NCI-H446 treated with DMSO at 0.1 percent for 48 hours (cell line): ENCODE measurements at regions not wholly inside any gene's neighbourhood (a gene's known extent, or its start where the extent isn't known, plus 50 kb on each side); places are given as distances from the start of the nearest gene placed in this dataset.
"Not testable (repeated sequence)": the region's sequence is repeated elsewhere in the genome, so short reads cannot be mapped to it uniquely, and the experiment has no call there.

Experiments used
- DNase-seq: peaks from one replicate; lab custom pipeline; 2025; lab: John Stamatoyannopoulos, UW

GRCh38 chr6:165008971-165009370 lies 300.4 kb downstream of the C6orf118 start:
- DNase-seq = no peak

GRCh38 chr6:165002866-165003265 lies 306.5 kb downstream of the C6orf118 start:
- DNase-seq = no peak

DNA sequence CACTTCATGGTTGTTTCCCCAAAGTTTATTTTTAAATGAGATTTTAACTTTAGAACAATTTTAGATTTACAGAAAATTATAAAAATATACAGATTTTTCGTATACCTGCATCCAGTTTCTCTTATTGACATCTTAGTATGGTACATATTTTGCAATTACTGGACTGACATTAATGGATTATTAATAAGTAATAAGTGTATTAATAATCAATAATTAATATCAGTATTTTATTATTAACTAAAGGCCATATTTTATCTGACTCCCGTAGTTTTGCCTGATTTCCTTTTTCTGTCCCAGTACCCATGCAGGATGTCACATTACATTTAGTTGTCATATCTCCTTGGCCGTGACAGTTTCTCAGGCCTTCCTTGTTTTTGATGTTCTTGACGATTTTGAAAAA lies 307.0 kb downstream of the C6orf118 start:
- no peak for DNase-seq

GRCh38 chr6:165001502-165002157 lies 307.8 kb downstream of the C6orf118 start:
- DNase-seq = no peak

GRCh38 chr6:164998297-164998696 lies 311.1 kb downstream of the C6orf118 start:
- DNase-seq = no peak

- DNase-seq = no peak
Measured at GRCh38 chr6:164996838-164997237, 312.6 kb downstream of the C6orf118 start.

DNA sequence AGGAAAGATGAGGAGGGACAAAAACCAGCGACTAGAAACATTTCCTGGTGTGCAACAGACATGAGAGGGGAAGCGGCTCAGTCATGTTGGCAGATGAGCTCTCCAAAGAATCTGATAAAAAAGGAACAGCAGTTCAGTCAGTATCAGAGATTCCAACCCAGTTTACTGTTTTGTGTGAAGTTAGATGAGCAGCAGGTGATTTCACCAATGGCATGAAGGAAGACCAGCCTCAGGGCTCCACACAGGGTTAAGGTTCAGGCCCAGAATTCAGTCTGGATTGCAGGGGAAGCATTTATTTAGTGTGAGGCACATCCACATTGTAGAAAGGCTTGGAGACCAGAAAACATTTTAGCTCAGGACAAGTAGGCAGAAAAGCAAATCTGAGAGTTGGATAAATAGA lies 317.8 kb downstream of the C6orf118 start:
- no peak for DNase-seq

GRCh38 chr6:164990901-164991300 lies 318.5 kb downstream of the C6orf118 start:
- no peak for DNase-seq

GRCh38 chr6:164982389-164982788 lies 327.0 kb downstream of the C6orf118 start:
- DNase-seq = no peak

- no peak for DNase-seq
Measured at GRCh38 chr6:164967102-164967501, 342.3 kb downstream of the C6orf118 start.

DNA sequence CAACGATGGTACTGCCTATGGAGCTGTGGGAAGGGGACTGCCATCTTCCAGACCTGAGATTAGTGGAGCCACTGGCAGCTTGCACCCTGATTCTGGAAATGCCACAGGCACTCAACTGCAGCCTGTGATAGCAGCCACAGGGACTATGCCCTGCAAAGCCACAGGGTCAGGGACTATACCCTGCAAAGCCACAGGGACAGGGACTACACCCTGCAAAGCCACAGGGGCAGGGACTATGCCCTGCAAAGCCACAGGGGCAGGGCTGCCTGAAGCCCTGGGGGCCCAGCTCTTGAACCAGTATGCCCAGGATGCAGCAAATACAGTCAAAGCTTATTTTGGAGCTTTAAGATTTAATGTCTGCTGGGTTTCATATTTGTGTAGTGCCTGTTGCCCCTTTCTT lies 346.6 kb downstream of the C6orf118 start:
- no peak for DNase-seq

- no peak for DNase-seq
Measured at GRCh38 chr6:164947164-164947563, 362.2 kb downstream of the C6orf118 start.

- DNase-seq = no peak
Measured at GRCh38 chr6:164942271-164942670, 367.1 kb downstream of the C6orf118 start.

- not testable (repeated sequence) for DNase-seq
Measured at GRCh38 chr6:164933238-164933794, 376.1 kb downstream of the C6orf118 start.

DNA sequence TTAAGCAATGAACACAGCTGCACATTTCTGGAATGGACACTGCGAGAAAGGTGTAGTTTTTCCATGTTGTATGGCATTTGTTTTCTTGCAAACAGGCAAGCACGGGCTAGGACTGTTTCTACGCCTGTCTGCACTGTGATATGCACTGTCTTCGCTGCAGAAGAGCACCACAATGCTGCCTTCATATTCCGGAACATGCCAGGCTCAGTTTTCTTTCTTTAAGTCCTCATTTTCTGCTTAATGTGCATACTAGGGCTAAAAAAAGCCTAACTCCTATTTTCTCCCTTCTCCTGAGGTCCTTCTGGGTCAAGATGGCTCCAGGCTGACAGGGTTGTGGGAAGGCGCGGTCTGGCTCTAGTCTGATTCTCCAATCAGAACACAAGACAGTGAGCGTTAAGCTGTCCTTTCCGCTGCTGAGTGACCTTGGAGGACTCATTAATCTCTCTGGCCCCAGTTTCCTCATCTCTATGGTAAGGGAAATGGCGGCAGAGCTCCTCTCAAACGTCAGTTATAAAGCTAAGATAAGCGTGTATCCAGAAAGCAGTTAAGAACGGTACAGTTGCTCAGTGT lies 379.9 kb downstream of the C6orf118 start:
- no peak for DNase-seq

GRCh38 chr6:164928728-164929407 lies 380.5 kb downstream of the C6orf118 start:
- no peak for DNase-seq

DNA sequence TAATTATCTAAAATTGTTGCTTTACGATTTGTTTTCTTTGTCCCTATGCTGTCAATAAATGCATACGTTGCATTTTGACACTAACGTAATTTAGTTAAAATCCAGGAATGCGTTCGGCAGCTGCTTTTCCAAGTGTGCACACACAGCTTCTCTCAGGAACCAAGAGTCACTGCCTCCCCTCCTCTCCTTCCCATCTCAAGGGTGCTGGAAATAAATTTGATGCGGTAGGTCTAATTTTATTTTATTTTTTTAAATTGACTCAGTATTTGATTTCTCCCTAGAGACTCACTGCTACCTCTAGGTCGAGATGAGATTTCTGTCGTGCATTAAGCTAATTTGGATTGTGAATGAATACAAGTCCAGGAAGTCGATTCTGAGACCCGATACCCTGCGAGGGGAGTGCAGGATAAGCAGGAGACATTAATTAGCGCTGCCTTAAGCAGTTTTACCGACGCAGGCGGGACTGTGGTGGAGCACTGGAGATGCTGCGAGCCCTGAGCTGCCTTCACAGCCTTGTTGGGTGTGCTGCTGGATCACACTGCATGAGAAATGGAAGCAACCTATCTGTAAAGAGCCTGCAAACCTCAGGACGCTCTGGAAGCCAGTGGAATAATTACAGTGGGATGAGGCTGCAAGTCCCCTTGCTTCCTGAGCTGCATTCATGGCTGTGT lies 381.2 kb downstream of the C6orf118 start:
- no peak for DNase-seq

- DNase-seq = no peak
Measured at GRCh38 chr6:164927288-164928056, 381.9 kb downstream of the C6orf118 start.

DNA sequence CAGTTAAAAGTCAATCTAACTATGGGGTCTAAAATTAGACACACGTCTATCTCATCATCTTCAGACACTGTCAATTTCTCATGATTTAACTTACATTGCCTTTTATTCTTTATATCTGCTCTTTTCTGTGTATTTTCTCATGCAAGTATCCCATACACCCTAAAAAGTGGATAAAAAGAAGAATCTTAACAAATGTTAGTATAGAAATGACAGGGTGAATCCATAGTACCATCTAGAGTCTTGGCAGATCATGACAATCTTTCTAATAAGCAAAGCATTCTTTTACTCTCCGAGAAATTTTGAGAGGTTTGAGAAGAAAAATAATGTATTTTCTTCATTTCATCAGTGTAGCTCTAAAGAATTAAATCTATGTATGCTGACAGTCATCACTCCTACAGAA lies 382.7 kb downstream of the C6orf118 start:
- DNase-seq = no peak

DNA sequence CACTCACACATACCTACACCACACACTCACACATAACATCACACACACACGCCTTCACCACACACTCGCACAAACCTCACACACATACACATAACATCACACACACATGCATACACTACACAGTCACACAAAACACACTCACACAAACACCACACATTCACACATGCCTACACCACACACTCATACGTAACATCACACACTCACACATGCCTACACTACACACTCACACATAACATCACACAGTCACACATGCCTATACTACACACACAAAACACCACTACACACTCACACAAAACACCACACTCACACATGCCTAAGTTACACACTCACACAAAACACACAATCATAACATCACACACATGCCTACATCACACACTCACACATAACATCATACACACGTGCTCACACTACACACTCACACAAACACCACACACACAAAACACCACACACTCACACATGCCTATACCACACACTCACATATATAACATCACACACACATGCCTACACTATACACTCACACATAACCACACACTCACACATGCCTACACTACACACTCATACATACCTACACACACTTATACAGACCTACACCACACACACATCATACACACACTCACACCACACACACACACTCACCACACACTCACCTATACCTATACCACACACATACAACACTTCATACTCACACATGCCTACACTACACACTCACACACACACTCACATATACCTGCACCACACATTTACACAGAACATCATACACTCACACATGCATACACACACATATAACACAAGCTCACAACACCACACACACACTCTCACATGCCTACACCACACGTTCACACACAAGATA lies 383.5 kb downstream of the C6orf118 start:
- no peak for DNase-seq

DNA sequence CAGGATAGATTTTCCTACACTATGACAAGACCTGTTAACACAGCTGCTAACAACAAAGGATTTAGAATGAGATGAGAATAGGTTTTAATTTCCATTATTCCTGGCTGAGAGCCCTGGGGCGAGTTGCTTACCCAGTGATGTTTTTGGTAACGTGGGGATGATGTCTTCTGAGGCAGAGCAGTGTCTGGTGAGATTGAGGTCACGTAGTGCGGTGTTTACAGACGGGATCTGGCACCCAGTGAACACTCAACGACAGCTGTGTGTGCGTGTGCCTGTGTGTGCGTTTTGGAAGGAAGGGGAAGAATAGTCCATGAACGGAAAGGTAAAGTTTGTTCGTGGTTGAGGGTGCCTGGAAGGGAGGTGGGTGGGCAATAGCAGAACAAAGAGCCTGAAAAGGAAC lies 384.7 kb downstream of the C6orf118 start:
- no peak for DNase-seq
